Esophagus muscularis mucosa (tissue), 4 donors: ENCODE measurements at regions not wholly inside any gene's neighbourhood (a gene's known extent, or its start where the extent isn't known, plus 50 kb on each side); places are given as distances from the start of the nearest gene placed in this dataset.

ENCODE experiments used
- DNase-seq: peaks from one replicate; pipeline ENCODE4 v3.0.0-alpha.2; 2017; ENCODE audit errors: extremely low spot score
- H3K27ac ChIP-seq, 4 donors: fragments of 200-600 bp; sonication (generic); replicated peaks in 1 of 4; 1 replicate in 3 of 4; 2 replicates in 1 of 4; pipeline ENCODE4 v1.5.1; 2016 to 2019; ENCODE audit warnings: mild to moderate bottlenecking in 1 of 4
- H3K27me3 ChIP-seq, 4 donors: fragments of 200-600 bp; sonication (generic); one replicate each; pipeline versions ENCODE4 v1.5.1 to v1.6.0; 2016 to 2019
- H3K36me3 ChIP-seq, 4 donors: fragments of 200-600 bp; sonication (generic); one replicate each; pipeline ENCODE4 v1.5.1; 2016 to 2019
- H3K4me1 ChIP-seq, 4 donors: fragments of 200-600 bp; sonication (generic); one replicate each; pipeline ENCODE4 v1.5.1; 2016 to 2019
- H3K4me3 ChIP-seq, 4 donors: fragments of 200-600 bp; sonication (generic); 1 replicate in 2 of 4; 2 replicates in 2 of 4; pipeline ENCODE4 v1.5.1; 2016 to 2019; ENCODE audit warnings: mild to moderate bottlenecking in 4 of 4, moderate library complexity in 1 of 4
- H3K9me3 ChIP-seq, 4 donors: fragments of 200-600 bp; sonication (generic); 1 replicate in 3 of 4; 2 replicates in 1 of 4; pipeline ENCODE4 v1.5.1; 2016 to 2019
- CTCF ChIP-seq, 3 experiments: fragments of 200-600 bp in 2 of 3; fragments of 450-650 bp in 1 of 3; sonication (generic) in 2 of 3; IDR thresholded peaks; one replicate each; pipeline ENCODE4 v1.5.1; 2017 to 2019; ENCODE audit warnings: antibody characterized with exemption in 3 of 3, mild to moderate bottlenecking in 2 of 3, moderate library complexity in 1 of 3
- EP300 ChIP-seq: sonication (generic); formaldehyde crosslinking; IDR thresholded peaks from one replicate; pipeline ENCODE4 v1.6.1; 2017; ENCODE audit warnings: antibody characterized with exemption
- POLR2A ChIP-seq: fragments of 450-650 bp; IDR thresholded peaks from one replicate; pipeline ENCODE4 v1.6.1; 2017; ENCODE audit warnings: antibody characterized with exemption, moderate library complexity, mild to moderate bottlenecking, low read depth
- POLR2AphosphoS5 ChIP-seq, 2 donors: sonication (generic); formaldehyde crosslinking; IDR thresholded peaks; one replicate each; pipeline ENCODE4 v1.6.1; 2017; ENCODE audit warnings: antibody characterized with exemption in 2 of 2
- WGBS: methylation state at CpG from one replicate; pipeline ENCODE4 v1.1.5; 2018; 5-methylcytosine and 5-hydroxymethylcytosine counted together
- intact Hi-C: fragments of 100-400 bp; cut with DNase I; formaldehyde crosslinking; loops from one replicate; pipeline ENCODE4 v1.15.1; 2023

GRCh38 chr7:12961910-12962480 lies 274.6 kb downstream of the ARL4A start:
- Histone ChIP-seq H3K27me3 (no peaks in the 10 kb centered on the region), H3K4me1 (no peaks in the 10 kb centered on the region), H3K36me3 (no peaks in the 10 kb centered on the region), H3K4me3 (no peak overlapping the region), H3K9me3 (no peaks in the 10 kb centered on the region), H3K27ac (no peak overlapping the region)
- 84% methylated on average over 4 of the region's 4 CpGs for WGBS
- DNase-seq = no peak
- intact Hi-C loops = no loop called here
- TF ChIP-seq CTCF (IDR thresholded peaks at IDR 0.05) (no peak), EP300 (no peak), POLR2AphosphoS5 (IDR thresholded peaks at IDR 0.05) (no peak), POLR2A (no peak)

GRCh38 chr7:12963435-12963834 lies 276.0 kb downstream of the ARL4A start:
- no peaks in the 10 kb centered on the region for H3K27me3 ChIP-seq
- H3K27ac ChIP-seq = no peak overlapping the region
- WGBS = 88% methylated on average over 1 of the region's 1 CpG
- no peak for DNase-seq
- TF ChIP-seq POLR2AphosphoS5 (IDR thresholded peaks at IDR 0.05) (no peak), POLR2A (no peak)
- intact Hi-C loops = no loop called here
- no peaks in the 10 kb centered on the region for H3K36me3 ChIP-seq
- H3K4me3 ChIP-seq = no peak overlapping the region
- no peaks in the 10 kb centered on the region for H3K9me3 ChIP-seq
- H3K4me1 ChIP-seq = no peaks in the 10 kb centered on the region

- DNase-seq = no peak
- Histone ChIP-seq H3K4me1 (no peaks in the 10 kb centered on the region), H3K27ac (no peak overlapping the region), H3K36me3 (no peaks in the 10 kb centered on the region), H3K27me3 (no peaks in the 10 kb centered on the region), H3K9me3 (no peaks in the 10 kb centered on the region), H3K4me3 (no peak overlapping the region)
- 89% methylated on average over 4 of the region's 4 CpGs for WGBS
- TF ChIP-seq POLR2A (no peak), CTCF (IDR thresholded peaks at IDR 0.05) (no peak), POLR2AphosphoS5 (IDR thresholded peaks at IDR 0.05) (no peak), EP300 (no peak)
- intact Hi-C loops = no loop called here
Measured at GRCh38 chr7:12964836-12965235, 277.4 kb downstream of the ARL4A start.

GRCh38 chr7:12965767-12966166 lies 278.3 kb downstream of the ARL4A start:
- H3K4me3 ChIP-seq = no peak overlapping the region
- DNase-seq = no peak
- WGBS = 57% methylated on average over 2 of the region's 2 CpGs
- no peaks in the 10 kb centered on the region for H3K27me3 ChIP-seq
- H3K36me3 ChIP-seq = no peaks in the 10 kb centered on the region
- TF ChIP-seq CTCF (IDR thresholded peaks at IDR 0.05) (no peak), POLR2AphosphoS5 (IDR thresholded peaks at IDR 0.05) (no peak), POLR2A (no peak), EP300 (no peak)
- no peaks in the 10 kb centered on the region for H3K4me1 ChIP-seq
- no peaks in the 10 kb centered on the region for H3K9me3 ChIP-seq
- intact Hi-C loops = no loop called here
- H3K27ac ChIP-seq = no peak overlapping the region

- intact Hi-C loops = no loop called here
- WGBS = 92% methylated on average over 3 of the region's 3 CpGs
- no peak for DNase-seq
- no peak overlapping the region for H3K4me3 ChIP-seq
- no peaks in the 10 kb centered on the region for H3K9me3 ChIP-seq
- H3K27me3 ChIP-seq = no peaks in the 10 kb centered on the region
- H3K4me1 ChIP-seq = no peaks in the 10 kb centered on the region
- H3K36me3 ChIP-seq = no peaks in the 10 kb centered on the region
- TF ChIP-seq POLR2AphosphoS5 (IDR thresholded peaks at IDR 0.05) (no peak), POLR2A (no peak), CTCF (IDR thresholded peaks at IDR 0.05) (no peak), EP300 (no peak)
- no peak overlapping the region for H3K27ac ChIP-seq
Measured at GRCh38 chr7:12967322-12967721, 279.9 kb downstream of the ARL4A start.
